ENCODE measurements at regions not wholly inside any gene's neighbourhood (a gene's known extent, or its start where the extent isn't known, plus 50 kb on each side); places are given as distances from the start of the nearest gene placed in this dataset.

- no peak for TF ChIP-seq POLR2A (IDR thresholded peaks at IDR 0.05; ENCODE audit: low read length)
- no peak for TF ChIP-seq GATA1 (IDR thresholded peaks at IDR 0.05; ENCODE audit: low read depth, low read length)
These were observed 335.2 kb downstream of the PDGFC start for GRCh38 chr4:156636381-156636780.
